ENCODE measurements at regions not wholly inside any gene's neighbourhood (a gene's known extent, or its start where the extent isn't known, plus 50 kb on each side); places are given as distances from the start of the nearest gene placed in this dataset.

DNA sequence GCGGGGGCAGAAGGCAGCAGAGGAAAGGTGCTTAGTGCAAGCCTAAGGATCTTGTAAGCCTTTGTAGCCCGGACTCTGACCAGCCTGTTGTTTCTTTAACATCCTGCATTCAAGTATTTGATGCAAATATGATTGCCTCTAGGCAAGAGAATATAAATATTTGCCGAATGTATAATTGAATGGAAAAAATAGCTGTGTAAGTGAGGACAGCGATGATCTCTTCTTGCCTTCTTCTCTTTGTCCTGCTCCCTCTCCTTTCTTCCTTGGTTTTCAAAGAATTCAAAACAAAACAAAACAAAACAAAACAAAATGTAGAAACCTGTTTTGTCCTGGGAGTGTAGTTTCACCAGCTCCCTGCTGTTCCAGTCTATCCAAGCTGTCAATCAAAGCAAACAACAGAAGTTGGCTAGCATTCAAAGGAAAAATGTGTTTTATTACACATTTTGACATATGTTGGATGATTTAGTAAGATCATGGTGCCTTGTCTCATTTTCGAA lies 74.9 kb upstream of the CPM start:
- Mint-ChIP-seq H3K36me3 (ENCODE audit: low read depth, unreplicated experiment) (no peaks in the 10 kb centered on the region), H3K4me3 (ENCODE audit: unreplicated experiment) (no peak overlapping the region), H3K9me3 (ENCODE audit: unreplicated experiment) (peaks cover 7% of the 10 kb centered on the region), H3K27me3 (ENCODE audit: low read depth, unreplicated experiment) (no peaks in the 10 kb centered on the region), H3K4me1 (ENCODE audit: low read depth, unreplicated experiment) (peaks cover 15% of the 10 kb centered on the region), H3K27ac (ENCODE audit: unreplicated experiment) (no peak overlapping the region)
- H3K9ac ChIP-seq (ENCODE audit: low read length): peak overlapping the region; percentile 67
- H3K9me3 ChIP-seq (ENCODE audit: insufficient read depth, low read depth, low read length): no peaks in the 10 kb centered on the region
- H3K27ac ChIP-seq (ENCODE audit: low read depth, low read length): no peak overlapping the region
- FAIRE-seq (no peak), DNase-seq (ENCODE audit: low read depth) (no peak)
- TF ChIP-seq EZH2 (IDR thresholded peaks at IDR 0.05; ENCODE audit: insufficient read depth, low read length): no peak
- TF ChIP-seq, protein P1, sequence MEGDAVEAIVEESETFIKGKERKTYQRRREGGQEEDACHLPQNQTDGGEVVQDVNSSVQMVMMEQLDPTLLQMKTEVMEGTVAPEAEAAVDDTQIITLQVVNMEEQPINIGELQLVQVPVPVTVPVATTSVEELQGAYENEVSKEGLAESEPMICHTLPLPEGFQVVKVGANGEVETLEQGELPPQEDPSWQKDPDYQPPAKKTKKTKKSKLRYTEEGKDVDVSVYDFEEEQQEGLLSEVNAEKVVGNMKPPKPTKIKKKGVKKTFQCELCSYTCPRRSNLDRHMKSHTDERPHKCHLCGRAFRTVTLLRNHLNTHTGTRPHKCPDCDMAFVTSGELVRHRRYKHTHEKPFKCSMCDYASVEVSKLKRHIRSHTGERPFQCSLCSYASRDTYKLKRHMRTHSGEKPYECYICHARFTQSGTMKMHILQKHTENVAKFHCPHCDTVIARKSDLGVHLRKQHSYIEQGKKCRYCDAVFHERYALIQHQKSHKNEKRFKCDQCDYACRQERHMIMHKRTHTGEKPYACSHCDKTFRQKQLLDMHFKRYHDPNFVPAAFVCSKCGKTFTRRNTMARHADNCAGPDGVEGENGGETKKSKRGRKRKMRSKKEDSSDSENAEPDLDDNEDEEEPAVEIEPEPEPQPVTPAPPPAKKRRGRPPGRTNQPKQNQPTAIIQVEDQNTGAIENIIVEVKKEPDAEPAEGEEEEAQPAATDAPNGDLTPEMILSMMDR (IDR thresholded peaks at IDR 0.05; ENCODE audit: insufficient read depth, low read depth, low read length): no peak
- no peaks in the 10 kb centered on the region for H3K27me3 ChIP-seq (ENCODE audit: insufficient read depth, low read length)
- peak overlapping the region; percentile 85 for H3K4me2 ChIP-seq (ENCODE audit: low read length)
- H3K4me3 ChIP-seq (ENCODE audit: insufficient read depth, low read depth, low read length): peak overlapping the region; percentile 41
- H3K4me1 ChIP-seq (ENCODE audit: insufficient read depth, low read length): peaks cover 18% of the 10 kb centered on the region
- H3K36me3 ChIP-seq (ENCODE audit: insufficient read depth, low read length): no peaks in the 10 kb centered on the region
- H2AFZ ChIP-seq (ENCODE audit: low read depth, low read length): peak overlapping the region; percentile 76
- no peaks in the 10 kb centered on the region for H4K20me1 ChIP-seq (ENCODE audit: insufficient read depth, low read length)
- H3K79me2 ChIP-seq (ENCODE audit: insufficient read depth, low read length): no peaks in the 10 kb centered on the region

DNA sequence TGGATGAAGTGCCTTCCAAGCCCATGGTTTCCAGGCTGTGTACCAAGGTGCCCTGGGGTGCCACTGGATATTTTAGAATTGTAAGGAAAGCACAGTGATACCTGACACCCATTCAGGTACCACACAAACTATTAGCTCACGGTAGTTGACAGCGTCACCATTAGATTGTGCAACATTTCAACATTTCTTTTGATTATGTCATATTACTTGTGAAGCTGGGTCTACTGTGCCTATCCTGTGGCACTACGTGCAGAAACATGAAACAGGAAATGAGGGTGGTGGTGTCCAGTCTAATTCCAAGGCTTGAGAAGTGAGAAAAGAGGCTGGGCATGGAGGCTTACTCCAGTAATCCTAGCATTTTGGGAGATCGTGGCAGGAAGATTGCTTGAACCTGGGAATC lies 75.5 kb upstream of the CPM start:
- Mint-ChIP-seq H3K4me3 (ENCODE audit: unreplicated experiment) (no peak overlapping the region), H3K27me3 (ENCODE audit: low read depth, unreplicated experiment) (no peaks in the 10 kb centered on the region), H3K27ac (ENCODE audit: unreplicated experiment) (no peak overlapping the region), H3K4me1 (ENCODE audit: low read depth, unreplicated experiment) (peaks cover 13% of the 10 kb centered on the region), H3K9me3 (ENCODE audit: unreplicated experiment) (peaks cover 7% of the 10 kb centered on the region), H3K36me3 (ENCODE audit: low read depth, unreplicated experiment) (no peaks in the 10 kb centered on the region)
- Histone ChIP-seq H4K20me1 (ENCODE audit: insufficient read depth, low read length) (no peaks in the 10 kb centered on the region), H3K4me2 (ENCODE audit: low read length) (no peak overlapping the region), H3K9me3 (ENCODE audit: insufficient read depth, low read depth, low read length) (no peaks in the 10 kb centered on the region), H2AFZ (ENCODE audit: low read depth, low read length) (no peak overlapping the region), H3K36me3 (ENCODE audit: insufficient read depth, low read length) (no peaks in the 10 kb centered on the region), H3K4me1 (ENCODE audit: insufficient read depth, low read length) (peaks cover 18% of the 10 kb centered on the region), H3K4me3 (ENCODE audit: insufficient read depth, low read depth, low read length) (no peak overlapping the region), H3K79me2 (ENCODE audit: insufficient read depth, low read length) (no peaks in the 10 kb centered on the region), H3K9ac (ENCODE audit: low read length) (no peak overlapping the region), H3K27ac (ENCODE audit: low read depth, low read length) (no peak overlapping the region), H3K27me3 (ENCODE audit: insufficient read depth, low read length) (no peaks in the 10 kb centered on the region)
- FAIRE-seq: no peak
- DNase-seq (ENCODE audit: low read depth): no peak
- TF ChIP-seq, protein P1 (IDR thresholded peaks at IDR 0.05; ENCODE audit: insufficient read depth, low read depth, low read length): no peak
- TF ChIP-seq EZH2 (IDR thresholded peaks at IDR 0.05; ENCODE audit: insufficient read depth, low read length): no peak

DNA sequence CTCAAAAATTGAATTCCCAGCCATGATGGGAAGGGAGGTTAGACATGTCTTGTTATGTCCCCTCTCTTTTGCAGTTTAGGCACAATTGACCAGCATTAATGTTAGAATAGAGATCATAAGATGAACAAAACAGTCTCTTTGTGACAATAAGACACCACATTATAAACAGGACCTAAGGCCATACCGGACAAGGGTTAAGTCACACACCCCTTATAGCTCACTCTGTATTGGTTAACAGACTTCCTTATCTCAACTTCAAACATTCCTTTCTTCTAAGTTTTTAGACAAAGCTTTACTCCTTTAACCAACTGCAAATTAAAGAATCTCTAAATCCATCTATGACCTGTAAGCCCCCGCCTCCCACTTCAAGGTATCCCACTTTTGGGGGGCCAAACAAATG lies 81.1 kb upstream of the CPM start:
- H3K9me3 ChIP-seq (ENCODE audit: insufficient read depth, low read depth, low read length): no peaks in the 10 kb centered on the region

More for the DNA sequence above, 81.1 kb upstream of the CPM start:
- Histone ChIP-seq H3K4me3 (ENCODE audit: insufficient read depth, low read depth, low read length) (no peak overlapping the region), H3K27me3 (ENCODE audit: insufficient read depth, low read length) (no peaks in the 10 kb centered on the region), H3K4me1 (ENCODE audit: insufficient read depth, low read length) (no peaks in the 10 kb centered on the region), H3K4me2 (ENCODE audit: low read length) (no peak overlapping the region), H4K20me1 (ENCODE audit: insufficient read depth, low read length) (no peaks in the 10 kb centered on the region), H3K79me2 (ENCODE audit: insufficient read depth, low read length) (no peaks in the 10 kb centered on the region), H3K36me3 (ENCODE audit: insufficient read depth, low read length) (no peaks in the 10 kb centered on the region), H3K9ac (ENCODE audit: low read length) (no peak overlapping the region), H2AFZ (ENCODE audit: low read depth, low read length) (no peak overlapping the region), H3K27ac (ENCODE audit: low read depth, low read length) (no peak overlapping the region)
- no peak overlapping the region for H3K27ac Mint-ChIP-seq (ENCODE audit: unreplicated experiment)
- no peak overlapping the region for H3K4me3 Mint-ChIP-seq (ENCODE audit: unreplicated experiment)
- DNase-seq (ENCODE audit: low read depth) (no peak), FAIRE-seq (no peak)
- TF ChIP-seq, protein P1 (IDR thresholded peaks at IDR 0.05; ENCODE audit: insufficient read depth, low read depth, low read length): no peak
- no peak for TF ChIP-seq EZH2 (IDR thresholded peaks at IDR 0.05; ENCODE audit: insufficient read depth, low read length)
- H3K4me1 Mint-ChIP-seq (ENCODE audit: low read depth, unreplicated experiment): peaks cover 7% of the 10 kb centered on the region
- peaks cover 5% of the 10 kb centered on the region for H3K9me3 Mint-ChIP-seq (ENCODE audit: unreplicated experiment)
- H3K27me3 Mint-ChIP-seq (ENCODE audit: low read depth, unreplicated experiment): no peaks in the 10 kb centered on the region
- no peaks in the 10 kb centered on the region for H3K36me3 Mint-ChIP-seq (ENCODE audit: low read depth, unreplicated experiment)
